ENCODE measurements at regions not wholly inside any gene's neighbourhood (a gene's known extent, or its start where the extent isn't known, plus 50 kb on each side); places are given as distances from the start of the nearest gene placed in this dataset.

GRCh38 chr3:28576614-28577200, 228.1 kb upstream of the AZI2 start (continued):
- TF ChIP-seq CHD7 (IDR thresholded peaks at IDR 0.05; ENCODE audit: insufficient replicate concordance, low read length) (no peak), RBBP5 (IDR thresholded peaks at IDR 0.05; ENCODE audit: borderline replicate concordance, low read depth, low read length) (no peak), HDAC2 (IDR thresholded peaks at IDR 0.05; ENCODE audit: borderline replicate concordance in 1 of 2, low read depth in 2 of 2, low read length in 2 of 2) (no peak), TAF7 (optimal IDR thresholded peaks at IDR 0.05; ENCODE audit: borderline replicate concordance, low read depth, low read length) (no peak), KDM5A (IDR thresholded peaks at IDR 0.05; ENCODE audit: low read length) (no peak)

All from H1 (cell line).